ENCODE measurements at regions not wholly inside any gene's neighbourhood (a gene's known extent, or its start where the extent isn't known, plus 50 kb on each side); places are given as distances from the start of the nearest gene placed in this dataset.

- TF ChIP-seq CTCF (IDR thresholded peaks at IDR 0.05) (no peak), POLR2AphosphoS5 (IDR thresholded peaks at IDR 0.05) (no peak), POLR2A (IDR thresholded peaks at IDR 0.05) (no peak), EP300 (IDR thresholded peaks at IDR 0.05) (no peak)
Observed at GRCh38 chr10:78560341-78560688, 508.5 kb upstream of the ZMIZ1 start.
